Peyer's patch (tissue), 4 donors: ENCODE measurements at regions not wholly inside any gene's neighbourhood (a gene's known extent, or its start where the extent isn't known, plus 50 kb on each side); places are given as distances from the start of the nearest gene placed in this dataset.

ENCODE experiments used
- CTCF ChIP-seq, 6 experiments: fragments of 450-650 bp in 4 of 6; fragments of 200-600 bp in 2 of 6; sonication (generic) in 1 of 6; IDR thresholded peaks; one replicate each; pipeline ENCODE4 v1.5.1; 2017 to 2019; ENCODE audit warnings: antibody characterized with exemption in 6 of 6, mild to moderate bottlenecking in 3 of 6, moderate library complexity in 1 of 6
- POLR2A ChIP-seq, 2 donors: fragments of 450-650 bp; IDR thresholded peaks; one replicate each; pipeline ENCODE4 v1.5.1; 2017; ENCODE audit warnings: antibody characterized with exemption in 2 of 2, mild to moderate bottlenecking in 2 of 2, moderate library complexity in 2 of 2

- no peak for TF ChIP-seq CTCF (IDR thresholded peaks at IDR 0.05)
- TF ChIP-seq POLR2A (IDR thresholded peaks at IDR 0.05): no peak
These were observed 117.6 kb upstream of the CDH4 start for GRCh38 chr20:61134296-61135030.
